ENCODE measurements at regions not wholly inside any gene's neighbourhood (a gene's known extent, or its start where the extent isn't known, plus 50 kb on each side); places are given as distances from the start of the nearest gene placed in this dataset.

GRCh38 chr12:84117190-84117589 is 795.4 kb downstream of the SLC6A15 start:
- no peak for TF ChIP-seq CTCF (IDR thresholded peaks at IDR 0.05)
- no peak for TF ChIP-seq POLR2A (IDR thresholded peaks at IDR 0.05)
